22Rv1 (cell line): ENCODE measurements at regions not wholly inside any gene's neighbourhood (a gene's known extent, or its start where the extent isn't known, plus 50 kb on each side); places are given as distances from the start of the nearest gene placed in this dataset.

ENCODE experiments used
- H3K27ac ChIP-seq: fragments of 450-650 bp; 2 replicates; pipeline ENCODE4 v1.5.1; 2017
- ZFX ChIP-seq: fragments of 450-650 bp; IDR thresholded peaks from 2 replicates; pipeline ENCODE4 v1.6.1; 2017; ENCODE audit warnings: antibody characterized with exemption, borderline replicate concordance
- TF ChIP-seq, protein P1 (sequence below): fragments of 450-650 bp; IDR thresholded peaks from 2 replicates; pipeline ENCODE4 v1.5.1; 2017; ENCODE audit warnings: mild to moderate bottlenecking

GRCh38 chr13:76715075-76715474 lies 171.1 kb downstream of the KCTD12 start:
- TF ChIP-seq ZFX, result no peak
- TF ChIP-seq, protein P1, sequence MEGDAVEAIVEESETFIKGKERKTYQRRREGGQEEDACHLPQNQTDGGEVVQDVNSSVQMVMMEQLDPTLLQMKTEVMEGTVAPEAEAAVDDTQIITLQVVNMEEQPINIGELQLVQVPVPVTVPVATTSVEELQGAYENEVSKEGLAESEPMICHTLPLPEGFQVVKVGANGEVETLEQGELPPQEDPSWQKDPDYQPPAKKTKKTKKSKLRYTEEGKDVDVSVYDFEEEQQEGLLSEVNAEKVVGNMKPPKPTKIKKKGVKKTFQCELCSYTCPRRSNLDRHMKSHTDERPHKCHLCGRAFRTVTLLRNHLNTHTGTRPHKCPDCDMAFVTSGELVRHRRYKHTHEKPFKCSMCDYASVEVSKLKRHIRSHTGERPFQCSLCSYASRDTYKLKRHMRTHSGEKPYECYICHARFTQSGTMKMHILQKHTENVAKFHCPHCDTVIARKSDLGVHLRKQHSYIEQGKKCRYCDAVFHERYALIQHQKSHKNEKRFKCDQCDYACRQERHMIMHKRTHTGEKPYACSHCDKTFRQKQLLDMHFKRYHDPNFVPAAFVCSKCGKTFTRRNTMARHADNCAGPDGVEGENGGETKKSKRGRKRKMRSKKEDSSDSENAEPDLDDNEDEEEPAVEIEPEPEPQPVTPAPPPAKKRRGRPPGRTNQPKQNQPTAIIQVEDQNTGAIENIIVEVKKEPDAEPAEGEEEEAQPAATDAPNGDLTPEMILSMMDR, result no peak
- no peak overlapping the region for H3K27ac ChIP-seq

DNA sequence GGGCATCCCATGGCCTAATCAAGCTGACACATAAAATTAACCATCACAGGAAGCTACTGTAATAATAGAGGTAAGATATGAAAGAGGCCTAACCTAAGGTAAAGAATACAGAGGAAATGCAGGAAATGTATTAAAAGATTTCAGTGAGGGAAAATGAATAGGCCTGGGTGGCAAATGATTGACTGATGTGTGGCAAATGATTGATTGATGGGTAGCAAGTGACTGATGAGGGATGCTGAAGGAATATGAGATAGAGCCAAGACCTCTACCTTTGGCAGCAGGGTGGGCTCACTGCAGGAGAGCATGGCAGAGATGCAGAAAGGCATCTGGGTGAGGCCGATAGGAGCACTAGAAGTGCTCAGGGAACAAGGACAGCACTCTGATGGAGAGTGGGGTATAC lies 172.9 kb downstream of the KCTD12 start:
- H3K27ac ChIP-seq, result no peak overlapping the region
- no peak for TF ChIP-seq ZFX
- TF ChIP-seq, protein P1, result no peak

GRCh38 chr13:76711550-76712182 lies 174.5 kb downstream of the KCTD12 start:
- H3K27ac ChIP-seq, result no peak overlapping the region
- no peak for TF ChIP-seq ZFX
- TF ChIP-seq, protein P1, result no peak

GRCh38 chr13:76709851-76710250 lies 176.4 kb downstream of the KCTD12 start:
- H3K27ac ChIP-seq, result no peak overlapping the region
- TF ChIP-seq, protein P1, result no peak
- TF ChIP-seq ZFX, result no peak

DNA sequence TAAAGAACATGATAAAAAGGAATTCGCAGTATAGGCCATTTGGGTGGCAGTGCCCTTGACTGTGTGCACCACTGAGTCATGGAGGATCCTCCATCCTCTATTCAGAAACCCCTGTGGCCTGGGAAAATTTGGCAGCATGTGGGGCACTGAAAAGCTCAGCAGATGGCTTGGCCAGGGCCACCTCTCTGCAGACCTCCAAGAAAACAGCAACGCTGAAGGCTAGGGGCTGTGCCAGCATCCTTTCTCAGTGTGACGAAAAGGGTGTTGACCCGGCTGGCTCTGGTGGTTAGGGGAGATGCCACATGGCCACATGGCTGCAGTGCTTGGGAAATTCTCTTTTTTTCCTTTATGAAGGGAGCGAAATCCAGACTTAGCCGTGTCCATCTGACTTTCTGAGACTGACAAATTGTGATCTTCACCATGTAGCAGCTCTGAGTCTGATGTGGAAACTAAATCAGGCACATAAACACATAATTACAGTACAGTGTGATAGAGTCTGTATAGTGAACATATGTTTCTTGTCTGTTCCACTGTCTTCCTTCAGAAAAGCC lies 178.0 kb downstream of the KCTD12 start:
- TF ChIP-seq ZFX, result no peak
- TF ChIP-seq, protein P1, result no peak
- H3K27ac ChIP-seq, result no peak overlapping the region

- TF ChIP-seq, protein P1, result no peak
- TF ChIP-seq ZFX, result no peak
- H3K27ac ChIP-seq, result no peak overlapping the region
Observed at GRCh38 chr13:76707360-76707759, 178.8 kb downstream of the KCTD12 start.

- H3K27ac ChIP-seq, result no peak overlapping the region
- TF ChIP-seq, protein P1, result no peak
- TF ChIP-seq ZFX, result no peak
Observed at GRCh38 chr13:76703621-76704288, 182.4 kb downstream of the KCTD12 start.
